Hematopoietic multipotent progenitor cell (in vitro differentiated cells): ENCODE measurements at regions not wholly inside any gene's neighbourhood (a gene's known extent, or its start where the extent isn't known, plus 50 kb on each side); places are given as distances from the start of the nearest gene placed in this dataset.
A peak's percentile ranks its signal among the peaks of the same experiment; 100 is the strongest.

Source experiments
- DNase-seq, 3 donors: peaks; one replicate each; pipeline ENCODE4 v3.0.0-alpha.2; 2011 to 2015; ENCODE audit warnings: low read depth in 2 of 3, low spot score in 2 of 3

DNA sequence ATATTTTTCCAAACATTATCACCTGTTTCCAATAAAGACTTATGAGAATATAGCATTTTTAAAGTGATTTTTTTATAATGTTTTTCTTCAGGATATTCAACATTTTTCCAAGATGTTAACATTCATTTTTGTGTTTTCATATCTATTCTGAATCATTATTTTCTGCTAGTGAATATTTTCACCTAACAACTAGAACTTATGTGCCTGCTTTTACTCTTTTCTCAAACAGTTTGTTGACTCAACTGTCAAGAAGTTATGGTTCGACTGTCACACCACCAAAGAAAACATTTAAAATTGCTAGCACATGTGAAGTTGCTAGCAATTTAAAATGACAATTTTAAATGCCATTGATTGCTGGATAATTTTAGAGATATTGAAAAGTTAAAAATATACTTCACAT lies 343.3 kb upstream of the CDH9 start:
- no peak for DNase-seq

DNA sequence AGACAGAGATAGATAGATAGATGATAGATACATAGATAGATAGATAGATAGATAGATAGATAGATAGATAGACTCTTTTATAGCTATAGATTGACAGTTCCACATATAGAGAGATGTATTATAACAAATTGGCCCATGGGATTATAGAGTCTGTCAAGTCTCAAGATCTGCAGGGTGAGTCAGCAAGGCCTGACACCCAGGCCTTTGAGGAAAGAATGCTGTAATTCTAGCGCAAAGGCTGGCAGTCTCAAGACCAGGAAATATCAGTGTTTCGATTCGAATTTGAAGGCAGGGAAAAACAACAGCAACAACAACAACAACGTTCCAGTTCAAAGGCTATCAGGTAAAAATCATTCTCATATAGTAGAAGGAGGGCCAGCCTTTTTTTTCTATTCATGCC lies 339.2 kb upstream of the CDH9 start:
- no peak for DNase-seq

DNA sequence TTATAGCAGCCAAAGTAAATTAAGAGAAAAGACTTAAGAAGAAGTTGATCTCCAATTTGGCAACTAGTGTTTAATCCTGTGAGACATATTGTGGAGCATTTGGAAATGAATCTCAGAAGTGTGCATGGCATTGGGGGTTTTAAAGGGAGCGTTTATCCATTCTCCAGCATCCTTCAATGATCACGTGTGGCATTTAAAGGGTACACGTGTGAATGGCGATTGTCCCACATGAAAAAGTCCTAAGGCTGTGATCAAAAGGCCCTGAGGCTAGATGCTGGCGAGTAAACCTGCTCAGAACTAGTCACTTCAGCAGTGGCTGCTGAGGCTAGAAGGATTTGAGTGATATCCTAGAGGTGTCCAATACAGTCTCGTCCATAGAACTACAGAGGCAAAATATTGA lies 315.6 kb upstream of the CDH9 start:
- no peak for DNase-seq

DNA sequence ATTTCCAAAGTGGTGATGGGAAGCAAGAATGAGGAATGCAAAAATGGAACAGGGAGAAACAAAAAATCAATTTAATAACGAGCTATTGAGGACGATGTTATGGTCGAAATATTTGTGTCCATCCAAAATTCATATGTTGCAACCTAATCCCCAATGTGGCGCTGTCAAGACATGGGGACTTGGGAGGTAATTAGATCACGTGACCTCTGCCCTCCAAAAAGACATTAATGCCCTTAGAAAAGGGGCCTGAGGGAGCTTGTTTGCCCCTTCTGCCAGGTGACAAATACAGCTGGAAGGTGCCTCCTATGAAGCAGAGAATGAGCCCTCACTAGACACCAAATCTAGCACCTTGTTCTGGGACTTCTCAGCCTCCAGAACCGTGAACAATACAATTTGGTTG lies 315.2 kb upstream of the CDH9 start:
- no peak for DNase-seq

DNA sequence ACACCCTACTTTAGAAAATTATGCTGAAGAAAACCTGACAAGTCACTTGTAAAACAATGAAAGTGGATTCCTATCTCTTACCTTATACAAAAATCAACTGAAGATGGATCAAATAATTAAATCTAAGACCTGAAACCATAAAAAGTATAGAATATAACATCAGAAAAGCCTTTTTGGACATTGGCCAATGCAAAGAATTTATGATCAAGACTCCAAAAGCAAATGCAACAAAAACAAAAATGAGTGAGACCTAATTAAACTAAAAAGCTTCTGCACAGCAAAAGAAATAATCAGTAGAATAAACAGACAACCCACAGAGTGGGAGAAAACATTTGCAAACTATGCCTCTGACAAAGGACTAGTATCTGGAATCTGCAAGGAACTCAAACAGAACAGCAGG lies 303.0 kb upstream of the CDH9 start:
- no peak for DNase-seq

DNA sequence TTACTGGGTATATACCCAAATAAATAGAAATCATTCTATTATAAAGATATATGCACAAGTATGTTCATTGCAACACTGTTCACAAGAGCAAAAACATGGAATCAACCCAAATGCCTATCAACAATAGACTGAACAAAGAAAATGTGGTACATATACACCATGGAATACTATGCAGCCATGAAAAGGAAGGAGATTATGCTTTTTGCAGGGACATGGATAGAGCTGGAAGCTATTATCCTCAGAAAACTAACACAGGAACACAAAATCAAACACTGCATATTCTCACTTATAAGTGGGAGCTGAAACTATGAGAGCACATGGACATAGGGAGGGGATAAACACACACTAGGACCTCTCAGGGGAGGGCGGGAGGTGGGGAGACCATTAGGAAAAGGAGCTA lies 298.4 kb upstream of the CDH9 start:
- no peak for DNase-seq

DNA sequence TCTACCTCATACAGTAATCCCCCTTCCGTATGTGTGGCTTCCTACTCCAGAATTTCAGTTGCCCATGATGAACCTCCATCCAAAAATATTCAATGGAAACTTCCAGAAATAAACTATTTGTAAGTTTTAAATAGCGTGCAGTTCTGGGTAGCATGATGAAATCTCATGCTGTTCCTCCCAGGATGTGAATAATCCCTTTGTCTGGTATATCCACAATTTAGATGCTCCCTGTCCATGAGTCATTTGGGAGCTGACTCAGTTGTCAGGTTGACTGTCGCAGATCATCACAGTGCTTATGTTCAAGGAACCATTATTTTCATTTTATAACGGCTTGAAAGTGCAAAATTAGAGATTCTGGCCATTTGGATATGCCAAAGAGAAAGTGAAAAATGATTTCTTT lies 290.1 kb upstream of the CDH9 start:
- no peak for DNase-seq

DNA sequence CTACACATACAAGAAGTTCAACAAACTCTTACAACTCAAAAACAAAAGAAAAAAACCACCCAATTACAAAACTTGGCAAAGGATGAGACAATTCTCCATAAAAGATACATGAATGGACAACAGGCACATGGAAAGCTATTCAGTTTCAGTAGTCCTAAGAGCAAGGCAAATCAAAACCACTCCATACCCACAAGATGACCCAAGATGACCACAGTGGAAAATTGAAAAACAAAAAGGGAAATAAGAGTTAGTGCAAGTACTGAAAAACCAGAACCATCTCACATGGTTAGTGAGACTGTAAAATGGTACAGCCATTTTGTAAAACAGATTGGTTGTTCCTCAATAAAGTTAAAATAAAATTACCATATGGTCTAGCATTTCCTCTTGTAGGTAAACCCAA lies 287.1 kb upstream of the CDH9 start:
- DNase-seq, result no peak

DNA sequence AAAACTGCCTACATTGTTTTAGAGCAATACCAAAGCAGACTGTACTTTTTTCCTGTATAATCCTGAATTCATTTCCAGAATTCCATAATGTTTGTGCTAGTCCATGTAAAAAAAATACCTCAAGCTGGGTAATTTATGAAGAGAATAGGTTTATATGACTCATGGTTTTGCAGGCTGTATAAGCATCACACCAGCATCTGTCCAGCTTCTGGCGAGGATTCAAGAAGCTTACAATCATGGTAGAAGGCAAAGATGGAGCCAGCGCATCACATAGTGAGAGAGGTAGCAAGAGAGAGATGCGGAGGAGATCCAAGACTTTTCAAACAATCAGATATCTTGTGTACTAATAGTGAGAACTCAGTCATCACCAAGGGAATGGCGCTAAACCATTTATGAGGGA lies 280.3 kb upstream of the CDH9 start:
- no peak for DNase-seq

DNA sequence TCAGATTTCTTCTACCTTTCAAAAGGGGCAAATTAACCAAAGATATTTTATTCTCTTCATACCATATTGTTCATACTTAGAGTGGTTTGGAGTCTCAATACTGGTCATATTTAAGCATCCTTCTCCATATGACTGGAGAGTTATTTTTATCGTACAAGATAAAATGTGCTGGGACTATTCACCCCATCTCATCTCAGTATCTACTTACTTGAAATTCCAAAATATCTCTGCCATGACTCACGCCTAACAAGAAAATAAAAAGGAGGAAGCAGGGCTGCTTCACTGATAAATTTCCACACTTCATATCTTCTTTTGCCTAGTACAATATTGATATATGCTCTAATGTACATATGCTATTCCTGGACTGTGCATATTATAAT lies 277.9 kb upstream of the CDH9 start:
- DNase-seq, result no peak

DNA sequence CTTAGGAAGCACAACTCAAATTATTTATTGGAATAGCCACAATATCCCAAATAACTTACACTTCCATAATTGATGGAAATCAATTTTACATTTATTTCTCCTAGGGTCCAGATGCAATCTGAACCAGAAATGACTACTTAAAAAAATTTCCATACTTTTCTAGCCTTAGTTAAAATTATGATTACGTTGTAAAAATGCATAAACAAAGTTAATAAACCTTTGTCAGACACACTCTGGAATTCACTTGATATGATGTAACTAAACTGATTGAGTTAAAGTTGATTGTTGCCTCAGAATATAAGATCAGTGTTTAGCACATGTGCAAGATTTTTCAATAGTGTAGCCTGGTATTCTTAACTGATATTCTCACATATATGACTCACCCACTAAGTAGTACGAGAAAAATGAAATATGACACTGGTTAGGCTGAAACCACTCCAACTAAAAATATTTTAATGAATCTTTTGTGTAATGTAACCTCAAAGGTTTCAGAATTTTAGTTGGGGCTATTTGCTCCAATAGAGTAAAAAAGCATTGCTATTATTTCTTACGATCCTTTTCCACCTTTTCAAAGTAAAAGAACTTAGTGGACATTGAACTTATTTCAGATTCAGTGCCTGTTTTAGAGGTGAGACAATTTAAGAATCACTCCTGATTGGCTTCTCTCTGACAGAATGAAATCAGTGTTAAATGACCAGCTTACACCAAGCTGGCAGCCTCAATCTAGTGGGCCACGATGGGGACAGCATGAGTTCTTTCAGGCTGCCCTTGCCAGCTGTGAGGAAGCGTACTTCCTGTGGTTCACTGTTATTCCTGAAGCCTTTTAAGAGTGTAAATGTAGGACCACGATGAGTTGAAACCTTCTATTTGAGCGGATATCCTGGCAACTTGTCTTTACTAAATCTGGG lies 277.2 kb upstream of the CDH9 start:
- no peak for DNase-seq

DNA sequence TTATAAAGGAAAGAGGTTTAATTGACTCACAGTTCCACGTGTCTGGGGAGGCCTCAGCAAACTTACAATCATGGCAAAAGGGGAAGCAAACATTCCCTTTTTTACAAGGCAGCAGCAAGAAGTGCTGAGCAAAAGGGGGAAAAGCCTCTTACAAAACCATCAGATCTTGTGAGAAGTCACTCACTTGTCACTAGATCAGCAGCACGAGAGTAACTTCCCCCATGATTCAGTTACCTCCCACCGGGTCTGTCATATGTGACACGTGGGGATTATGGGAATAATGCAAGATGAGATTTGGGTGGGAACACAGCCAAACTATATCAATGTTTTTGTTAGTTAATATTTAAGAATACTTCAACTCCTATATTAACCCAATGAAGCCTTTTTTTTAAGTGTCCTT lies 275.2 kb upstream of the CDH9 start:
- no peak for DNase-seq

DNA sequence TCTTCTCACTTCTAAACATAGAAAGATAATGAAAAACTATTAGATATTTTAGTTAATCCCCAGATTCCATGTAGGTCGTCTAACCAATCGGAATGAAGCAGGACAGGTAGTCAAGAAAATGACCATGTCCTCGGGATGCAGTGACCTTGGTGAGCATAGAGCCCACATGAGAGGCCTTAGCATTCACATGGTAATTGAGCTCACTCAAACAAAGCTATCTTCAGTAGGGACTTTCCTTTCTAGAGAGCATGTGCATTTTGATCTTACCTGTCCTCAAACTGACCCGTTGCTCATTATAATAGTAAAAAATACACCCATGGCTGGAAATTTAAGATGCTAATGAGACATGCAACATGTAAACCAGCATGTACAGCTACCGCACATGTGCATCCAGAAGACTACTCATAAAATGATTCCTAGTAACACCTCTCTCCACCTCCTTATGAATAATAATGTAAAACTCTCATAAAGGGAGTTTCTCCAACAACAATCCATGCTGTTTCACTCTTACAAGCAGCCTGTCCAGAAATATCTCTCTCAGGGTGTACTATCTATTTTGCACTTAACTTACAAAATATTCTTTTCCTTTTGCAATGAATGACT lies 274.0 kb upstream of the CDH9 start:
- DNase-seq, result no peak

DNA sequence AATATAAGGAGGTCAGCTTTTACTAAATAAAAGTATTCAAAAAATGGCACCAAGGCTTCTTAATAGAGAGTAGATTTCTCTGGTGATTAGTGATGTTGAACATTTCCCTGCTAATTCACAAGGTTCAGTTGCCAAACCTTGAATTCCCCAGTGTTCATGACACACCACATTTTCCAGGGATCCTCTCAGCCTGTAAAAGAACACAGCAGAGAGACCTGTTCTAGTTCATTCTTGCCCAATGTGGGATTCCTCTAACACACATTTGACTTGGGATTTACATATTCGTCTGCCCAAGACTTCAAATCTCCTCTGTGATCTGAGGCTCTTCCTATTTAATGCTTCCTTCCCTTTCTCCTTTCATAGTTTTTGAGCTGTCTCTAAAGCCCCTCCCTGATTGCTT lies 273.2 kb upstream of the CDH9 start:
- no peak for DNase-seq

DNA sequence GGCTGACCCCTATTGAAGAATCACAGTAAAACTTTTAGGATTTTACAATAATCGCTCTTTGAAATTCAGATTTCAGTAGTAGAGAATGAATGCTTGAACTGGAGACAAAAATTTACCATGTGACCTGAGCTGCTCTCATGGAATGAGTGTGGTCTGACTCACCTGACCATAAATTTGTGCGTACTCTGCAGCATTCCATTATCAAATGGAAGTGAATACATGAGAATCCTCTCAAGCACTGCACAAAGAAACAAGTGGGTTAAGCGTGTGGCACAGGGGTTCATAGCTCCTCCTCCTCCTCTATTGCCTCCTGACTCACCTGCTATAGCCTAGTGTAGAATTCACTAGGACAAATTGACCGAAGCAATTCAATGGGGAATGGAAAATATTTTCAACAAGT lies 269.8 kb upstream of the CDH9 start:
- DNase-seq, result no peak

DNA sequence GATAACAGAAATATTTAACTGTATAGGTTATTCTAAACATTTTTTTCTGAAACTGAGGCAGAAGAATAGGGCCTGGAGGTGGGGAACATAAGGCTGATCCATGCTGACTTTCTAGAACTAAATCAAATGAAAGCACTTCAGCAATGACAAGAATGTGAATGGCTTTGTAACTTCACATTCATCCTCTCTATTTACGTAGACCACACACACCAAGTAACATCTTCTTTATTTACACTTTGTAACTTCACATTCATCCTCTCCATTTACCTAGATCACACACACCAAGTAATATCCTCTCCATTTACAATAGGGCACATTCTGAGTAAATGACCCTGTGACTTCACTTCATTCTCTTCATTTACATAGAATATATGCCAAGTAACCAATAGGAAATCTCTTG lies 251.8 kb upstream of the CDH9 start:
- DNase-seq, result no peak

DNA sequence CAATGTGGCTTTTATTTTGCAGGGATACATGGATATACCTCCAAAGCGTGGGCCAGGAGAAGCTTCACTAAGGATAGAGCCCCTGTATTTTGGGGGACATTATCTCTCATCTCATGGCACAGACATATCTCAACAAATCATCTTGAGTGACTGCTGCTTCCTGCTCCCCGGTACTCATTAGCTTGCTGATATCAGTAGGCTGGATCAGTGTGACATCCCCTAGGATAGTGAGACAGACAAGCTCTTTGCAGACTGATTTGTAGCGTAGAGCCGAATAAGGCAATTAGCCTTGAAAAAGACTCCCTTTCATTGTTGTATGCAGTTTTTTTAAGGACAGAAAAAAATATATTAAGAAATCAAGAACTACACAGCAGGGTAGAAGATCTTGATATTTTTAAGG lies 237.7 kb upstream of the CDH9 start:
- no peak for DNase-seq

DNA sequence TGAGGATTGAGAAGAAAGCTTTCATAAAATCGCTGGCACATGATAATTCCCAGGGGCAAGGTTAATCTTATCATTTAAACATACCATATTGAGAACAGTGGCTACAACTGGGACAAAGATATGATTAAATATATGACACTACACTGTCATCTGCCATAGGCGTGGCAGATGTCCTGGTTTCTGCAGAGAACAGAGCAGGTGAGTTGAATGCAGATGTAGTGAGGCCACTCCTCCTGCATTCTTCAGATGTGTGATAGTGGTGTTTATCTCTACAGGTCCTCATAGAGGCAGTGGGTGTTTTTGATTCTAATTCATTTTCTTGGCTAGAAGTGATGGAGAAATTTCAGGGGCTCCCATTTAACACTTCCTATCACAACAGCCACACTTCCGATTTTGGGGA lies 237.0 kb upstream of the CDH9 start:
- DNase-seq, result no peak

DNA sequence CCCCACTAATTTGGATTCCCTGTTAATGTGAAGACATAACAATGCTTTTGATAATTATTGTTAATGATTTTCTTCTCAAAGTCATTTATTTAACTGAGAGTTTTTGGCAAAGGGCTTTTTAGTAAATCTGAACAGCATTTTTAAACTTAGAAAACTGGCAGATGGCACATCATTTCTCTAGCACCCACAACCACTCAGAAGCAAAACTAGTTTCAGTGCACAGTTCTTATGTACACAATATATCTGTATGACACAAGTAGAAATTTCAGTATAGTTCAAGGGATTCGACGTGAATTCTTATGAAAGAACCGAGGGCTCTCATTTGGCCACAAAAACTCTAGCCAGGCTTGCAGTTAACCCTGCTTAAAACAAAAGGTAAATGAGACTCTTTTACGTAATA lies 231.4 kb upstream of the CDH9 start:
- no peak for DNase-seq

DNA sequence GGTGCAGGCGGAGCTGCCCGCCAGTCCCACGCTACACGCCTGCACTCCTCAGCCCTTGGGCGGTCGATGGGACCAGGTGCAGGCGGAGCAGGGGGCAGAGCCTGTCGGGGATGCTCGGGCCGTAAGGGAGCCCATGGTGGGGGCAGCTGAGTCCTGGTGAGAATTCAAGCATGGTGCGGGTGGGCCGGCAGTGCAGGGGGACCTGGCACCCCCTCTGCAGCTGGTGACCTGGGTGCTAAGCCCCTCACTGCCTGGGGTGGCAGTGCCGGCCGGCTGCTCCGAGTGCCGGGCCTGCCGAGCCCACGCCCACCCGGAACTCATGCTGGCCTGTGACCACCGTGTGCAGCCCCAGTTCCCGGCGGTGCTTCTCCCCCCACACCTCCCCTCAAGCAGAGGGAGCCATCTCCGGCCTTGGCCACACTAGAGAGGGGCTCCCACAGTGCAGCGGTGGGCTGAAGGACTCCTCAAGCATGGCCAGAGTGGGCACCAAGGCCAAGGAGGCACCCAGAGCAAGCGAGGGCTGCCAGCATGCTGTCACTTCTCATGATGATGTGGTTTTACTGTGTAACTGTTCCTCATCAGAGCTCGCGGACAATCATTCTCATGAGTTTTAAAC lies 228.9 kb upstream of the CDH9 start:
- DNase-seq, result no peak

DNA sequence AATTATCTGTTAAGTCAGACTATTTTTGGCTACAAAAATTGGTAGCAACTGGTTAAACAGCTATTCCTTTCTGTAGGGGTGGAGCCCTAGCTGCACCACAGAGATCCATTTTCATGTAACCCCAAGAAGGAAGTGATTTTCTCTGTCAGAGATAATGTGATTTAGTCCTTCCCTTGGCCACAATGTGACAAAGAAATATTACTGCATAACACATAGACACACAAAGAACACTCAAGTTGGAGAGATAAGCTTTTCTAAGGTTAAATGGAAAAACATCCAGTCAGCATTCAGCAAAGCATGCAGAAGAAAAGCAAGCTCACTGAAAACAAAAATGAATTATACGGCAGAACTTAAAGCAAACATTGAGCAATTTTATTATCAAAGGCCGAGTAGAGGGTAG lies 227.8 kb upstream of the CDH9 start:
- DNase-seq, result peak in 2 of 3 donors; percentile 32 to 82

DNA sequence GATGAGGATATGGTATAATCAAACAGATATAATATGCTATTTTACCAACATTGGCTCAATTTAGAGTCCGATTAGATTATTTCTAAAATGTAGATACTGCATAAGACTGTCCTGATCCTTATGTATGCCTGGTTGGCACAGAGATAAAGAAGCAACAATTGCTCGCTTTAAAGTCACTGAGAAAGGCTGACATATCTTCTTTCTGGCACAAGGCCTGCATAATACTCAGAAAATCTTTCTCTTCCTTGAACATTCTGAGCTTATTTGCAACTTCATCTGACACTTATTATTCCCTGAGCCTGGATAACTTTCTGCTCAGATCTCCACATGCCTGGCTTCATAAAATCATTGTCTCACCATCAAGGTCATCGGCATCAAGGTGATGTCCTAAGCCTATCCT lies 219.3 kb upstream of the CDH9 start:
- no peak for DNase-seq
